HEK293 (cell line): ENCODE measurements at regions not wholly inside any gene's neighbourhood (a gene's known extent, or its start where the extent isn't known, plus 50 kb on each side); places are given as distances from the start of the nearest gene placed in this dataset.

Experiments
- CTCF ChIA-PET: fragments of 350-600 bp; formaldehyde crosslinking; extraction: SDS; loops from one replicate; lab custom pipeline; 2021; ENCODE audit warnings: antibody characterized with exemption; lab: Yijun Ruan, JAX
- POLR2A ChIA-PET: fragments of 300-600 bp; formaldehyde crosslinking; extraction: SDS; loops from one replicate; lab custom pipeline; 2020; ENCODE audit warnings: antibody characterized with exemption, inconsistent platforms; lab: Yijun Ruan, JAX
- H3K27ac ChIP-seq: fragments of 200-500 bp; sonication (Bioruptor generic); 2 replicates; pipeline ENCODE4 v1.5.1; 2014; ENCODE audit warnings: low read depth, low read length, control low read depth, inconsistent platforms; ENCODE audit errors: extremely low read depth
- H3K36me3 ChIP-seq, 2 experiments: fragments of 200-500 bp in 1 of 2; sonication (Bioruptor generic) in 1 of 2; 1 replicate in 1 of 2; 2 replicates in 1 of 2; pipeline ENCODE4 v1.5.1; 2014 to 2017; ENCODE audit warnings: inconsistent platforms in 2 of 2, low read length in 2 of 2; ENCODE audit not compliant: control insufficient read depth in 2 of 2, insufficient read depth in 1 of 2
- H3K4me1 ChIP-seq: fragments of 200-500 bp; sonication (Bioruptor generic); 2 replicates; pipeline ENCODE4 v1.5.1; 2014; ENCODE audit warnings: mild to moderate bottlenecking, low read length, inconsistent platforms; ENCODE audit not compliant: control insufficient read depth, insufficient read depth
- H3K4me3 ChIP-seq: 2 replicates; pipeline ENCODE4 v1.5.1; 2011; ENCODE audit warnings: low read depth, mild to moderate bottlenecking, control low read depth, low read length, moderate library complexity
- H3K9me3 ChIP-seq: fragments of 200-500 bp; sonication (Bioruptor generic); 2 replicates; pipeline ENCODE4 v1.5.1; 2014; ENCODE audit warnings: low read depth, low read length, inconsistent platforms; ENCODE audit not compliant: control insufficient read depth, insufficient read depth
- ATF2 ChIP-seq: fragments of 450-650 bp; formaldehyde crosslinking; IDR thresholded peaks from 2 replicates; pipeline ENCODE4 v1.5.1; 2016; ENCODE audit warnings: missing biosample characterization, missing genetic modification characterization, low read depth
- CTCF ChIP-seq: fragments of 450-650 bp; formaldehyde crosslinking; IDR thresholded peaks from 2 replicates; pipeline ENCODE4 v1.5.1; 2016; ENCODE audit warnings: missing biosample characterization, missing genetic modification characterization
- GFI1B ChIP-seq: fragments of 450-650 bp; formaldehyde crosslinking; IDR thresholded peaks from 2 replicates; pipeline ENCODE4 v1.5.1; 2016; ENCODE audit warnings: missing biosample characterization, missing genetic modification characterization
- GLI2 ChIP-seq: fragments of 450-650 bp; formaldehyde crosslinking; IDR thresholded peaks from 2 replicates; pipeline ENCODE4; 2017; ENCODE audit warnings: missing biosample characterization, missing genetic modification characterization, low read depth, borderline replicate concordance
- PRDM10 ChIP-seq: fragments of 450-650 bp; formaldehyde crosslinking; IDR thresholded peaks from 2 replicates; pipeline ENCODE4 v1.5.1; 2016; ENCODE audit warnings: missing biosample characterization, missing genetic modification characterization
- SCRT1 ChIP-seq: fragments of 450-650 bp; formaldehyde crosslinking; IDR thresholded peaks from 2 replicates; pipeline ENCODE4 v1.5.1; 2016; ENCODE audit warnings: missing biosample characterization, missing genetic modification characterization, borderline replicate concordance
- WT1 ChIP-seq: fragments of 450-650 bp; formaldehyde crosslinking; IDR thresholded peaks from 2 replicates; pipeline ENCODE4 v1.5.1; 2016; ENCODE audit warnings: missing biosample characterization, missing genetic modification characterization
- ZBTB49 ChIP-seq: fragments of 450-650 bp; formaldehyde crosslinking; IDR thresholded peaks from 2 replicates; pipeline ENCODE4 v1.5.1; 2016; ENCODE audit warnings: missing biosample characterization, missing genetic modification characterization, low read depth
- ZFP69B ChIP-seq: fragments of 450-650 bp; formaldehyde crosslinking; IDR thresholded peaks from 2 replicates; pipeline ENCODE4 v1.5.1; 2016; ENCODE audit warnings: missing biosample characterization, missing genetic modification characterization
- ZNF114 ChIP-seq: fragments of 450-650 bp; formaldehyde crosslinking; IDR thresholded peaks from 2 replicates; pipeline ENCODE4 v1.5.0; 2017; ENCODE audit warnings: missing biosample characterization, missing genetic modification characterization
- ZNF133 ChIP-seq: fragments of 450-650 bp; formaldehyde crosslinking; IDR thresholded peaks from 2 replicates; pipeline ENCODE4 v1.5.1; 2016; ENCODE audit warnings: missing biosample characterization, missing genetic modification characterization
- ZNF214 ChIP-seq: fragments of 450-650 bp; formaldehyde crosslinking; IDR thresholded peaks from 2 replicates; pipeline ENCODE4 v1.5.1; 2017; ENCODE audit warnings: missing biosample characterization, mild to moderate bottlenecking, missing genetic modification characterization, borderline replicate concordance
- ZNF280D ChIP-seq: fragments of 450-650 bp; formaldehyde crosslinking; IDR thresholded peaks from 2 replicates; pipeline ENCODE4 v1.5.1; 2016; ENCODE audit warnings: missing biosample characterization, missing genetic modification characterization
- ZNF335 ChIP-seq: fragments of 450-650 bp; formaldehyde crosslinking; conservative IDR thresholded peaks from 2 replicates; pipeline ENCODE4 v1.5.1; 2016; ENCODE audit warnings: missing biosample characterization, missing genetic modification characterization
- ZNF416 ChIP-seq: fragments of 450-650 bp; formaldehyde crosslinking; IDR thresholded peaks from 2 replicates; pipeline ENCODE4 v1.5.1; 2016; ENCODE audit warnings: missing biosample characterization, missing genetic modification characterization
- ZNF529 ChIP-seq: fragments of 450-650 bp; formaldehyde crosslinking; IDR thresholded peaks from 2 replicates; pipeline ENCODE4 v1.5.1; 2017; ENCODE audit warnings: missing genetic modification characterization, missing biosample characterization; ENCODE audit not compliant: insufficient replicate concordance
- ZNF555 ChIP-seq: fragments of 450-650 bp; formaldehyde crosslinking; conservative IDR thresholded peaks from 2 replicates; pipeline ENCODE4 v1.5.1; 2017; ENCODE audit warnings: missing biosample characterization, mild to moderate bottlenecking, missing genetic modification characterization, inconsistent platforms
- ZNF561 ChIP-seq: fragments of 450-650 bp; IDR thresholded peaks from 2 replicates; pipeline ENCODE4 v1.5.1; 2018; ENCODE audit warnings: missing biosample characterization, missing genetic modification characterization, borderline replicate concordance
- ZNF624 ChIP-seq: fragments of 450-650 bp; formaldehyde crosslinking; IDR thresholded peaks from 2 replicates; pipeline ENCODE4 v1.5.1; 2017; ENCODE audit warnings: missing biosample characterization, missing genetic modification characterization
- ZNF777 ChIP-seq: fragments of 450-650 bp; formaldehyde crosslinking; IDR thresholded peaks from 2 replicates; pipeline ENCODE4 v1.5.1; 2017; ENCODE audit warnings: missing biosample characterization, missing genetic modification characterization, borderline replicate concordance

- Histone ChIP-seq H3K4me1 (no peaks in the 10 kb centered on the region), H3K27ac (no peak overlapping the region), H3K9me3 (no peaks in the 10 kb centered on the region), H3K4me3 (no peak overlapping the region), H3K36me3 (no peaks in the 10 kb centered on the region)
- POLR2A ChIA-PET = no interaction called here
- TF ChIP-seq CTCF (tag by site-specific recombination) (no peak), GLI2 (tag by site-specific recombination) (no peak), ZNF561 (tag by site-specific recombination) (no peak), ZNF280D (tag by site-specific recombination) (no peak), ZNF624 (tag by site-specific recombination) (no peak), SCRT1 (tag by site-specific recombination) (no peak)
- CTCF ChIA-PET = no interaction called here
Observed at GRCh38 chr20:21019468-21019813, 86.7 kb downstream of the LINC00237 start.

GRCh38 chr20:21018576-21018975 lies 87.6 kb downstream of the LINC00237 start:
- TF ChIP-seq ZNF777 (tag by site-specific recombination) (no peak), ZNF335 (tag by site-specific recombination) (no peak), ATF2 (no peak), ZNF214 (no peak), GFI1B (no peak), ZBTB49 (tag by site-specific recombination) (no peak), PRDM10 (tag by site-specific recombination) (no peak), ZNF114 (tag by site-specific recombination) (no peak), ZNF416 (tag by site-specific recombination) (no peak), WT1 (tag by site-specific recombination) (no peak), ZNF529 (tag by site-specific recombination) (no peak), ZNF133 (no peak), ZNF555 (tag by site-specific recombination) (no peak), ZFP69B (tag by site-specific recombination) (no peak)
- TF ChIP-seq, all 188 proteins: peak for 0
- Histone ChIP-seq H3K27ac (no peak overlapping the region), H3K4me1 (no peaks in the 10 kb centered on the region), H3K4me3 (no peak overlapping the region), H3K36me3 (no peaks in the 10 kb centered on the region), H3K9me3 (no peaks in the 10 kb centered on the region)
- POLR2A ChIA-PET = no interaction called here
- CTCF ChIA-PET = no interaction called here
